AG08395 (cell line): ENCODE measurements at regions not wholly inside any gene's neighbourhood (a gene's known extent, or its start where the extent isn't known, plus 50 kb on each side); places are given as distances from the start of the nearest gene placed in this dataset.
"Not testable (repeated sequence)": the region's sequence is repeated elsewhere in the genome, so short reads cannot be mapped to it uniquely, and the experiment has no call there.

Experiments
- DNase-seq: peaks from one replicate; pipeline ENCODE4 v3.0.0; 2012; ENCODE audit warnings: mixed read lengths, low spot score

DNA sequence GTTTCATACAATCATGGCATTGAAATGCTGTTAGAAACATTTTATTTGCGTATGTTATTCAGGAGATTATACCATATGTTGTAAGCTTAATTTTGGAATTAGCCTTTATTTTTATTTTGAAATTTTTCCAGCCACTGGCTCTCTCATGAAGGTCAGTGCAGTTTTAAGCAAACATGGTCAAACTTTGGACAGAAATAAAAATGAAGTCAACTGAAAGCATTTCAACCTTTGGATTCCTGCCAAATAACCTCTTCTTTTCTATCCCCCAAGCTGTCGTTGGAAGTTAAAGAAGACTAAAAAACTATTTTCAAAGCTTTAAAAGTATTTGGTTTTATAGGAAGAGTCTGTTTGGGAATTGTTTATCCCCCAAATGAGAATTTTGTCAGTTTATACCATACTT, 846.6 kb downstream of the MCTP2 start:
- no peak for DNase-seq

DNA sequence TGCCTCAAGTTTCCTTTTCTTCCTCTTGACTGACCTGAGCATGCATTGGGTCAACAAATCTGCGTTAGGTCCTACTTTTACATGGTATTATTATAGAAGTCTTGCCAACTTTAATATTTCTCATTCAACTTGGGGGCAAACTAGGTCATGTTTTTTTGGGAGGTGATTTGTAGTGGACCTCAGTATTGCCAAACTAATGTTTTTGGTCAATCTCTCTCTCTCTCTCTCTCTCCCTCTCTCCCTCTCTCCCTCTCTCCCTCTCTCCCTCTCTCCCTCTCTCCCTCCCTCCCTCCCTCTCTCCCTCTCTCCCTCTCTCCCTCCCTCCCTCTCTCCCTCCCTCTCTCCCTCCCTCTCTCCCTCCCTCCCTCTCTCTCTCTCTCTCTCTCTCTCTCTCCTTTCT, 848.9 kb downstream of the MCTP2 start:
- DNase-seq = not testable (repeated sequence)

DNA sequence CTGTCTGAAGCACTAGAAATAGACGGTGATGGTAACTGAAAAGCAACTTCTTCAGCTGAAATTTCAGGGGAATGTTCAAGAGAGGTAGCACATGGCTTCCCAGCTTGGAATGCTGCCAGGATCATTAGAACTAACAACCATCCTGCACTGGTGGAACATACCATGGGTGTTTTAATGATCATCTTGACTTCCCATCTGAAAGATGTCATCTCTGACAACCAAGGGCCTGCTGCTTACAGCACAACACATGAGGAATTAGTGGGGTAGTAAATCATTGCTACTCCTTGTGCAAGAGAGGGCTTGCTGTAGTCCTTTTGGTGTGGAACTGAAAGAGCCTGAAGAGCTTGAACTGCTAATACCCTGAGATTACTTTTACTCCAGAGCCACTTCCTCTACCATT, 853.7 kb downstream of the MCTP2 start:
- peak; percentile 2 for DNase-seq

DNA sequence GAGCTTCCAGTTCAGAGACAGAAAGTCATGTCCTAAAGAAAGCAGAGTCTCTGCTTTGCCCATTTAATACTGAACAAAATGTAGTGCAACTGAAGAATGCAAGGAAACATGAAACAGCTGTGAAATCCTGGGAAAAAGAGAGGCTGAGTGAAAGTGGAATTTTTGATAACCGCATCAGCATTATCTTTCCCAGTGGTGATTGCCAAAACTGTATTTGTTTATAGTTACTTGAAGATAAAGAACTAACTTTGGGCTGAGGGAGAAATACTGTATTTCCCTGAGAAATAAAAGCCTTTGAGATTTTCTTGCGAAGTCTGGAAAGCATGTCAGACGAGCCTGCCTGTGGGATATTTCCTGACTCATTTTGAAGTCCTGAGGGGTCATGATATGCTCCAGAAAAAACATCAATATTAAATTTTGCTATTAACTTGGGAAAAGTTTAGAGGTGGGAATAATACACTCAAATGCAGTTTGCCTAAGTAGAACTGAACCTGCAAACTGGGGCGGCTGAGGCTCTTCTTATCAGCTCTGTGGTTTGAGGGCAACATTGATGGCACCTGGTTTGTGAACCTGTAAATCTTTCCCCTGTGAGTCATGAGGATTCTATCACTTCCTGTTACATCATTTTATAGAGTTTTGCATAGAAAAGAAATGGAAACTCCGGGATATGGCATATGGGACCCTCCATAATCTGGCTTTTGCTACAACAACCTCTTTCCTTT, 855.3 kb downstream of the MCTP2 start:
- peak; percentile 20 for DNase-seq

DNA sequence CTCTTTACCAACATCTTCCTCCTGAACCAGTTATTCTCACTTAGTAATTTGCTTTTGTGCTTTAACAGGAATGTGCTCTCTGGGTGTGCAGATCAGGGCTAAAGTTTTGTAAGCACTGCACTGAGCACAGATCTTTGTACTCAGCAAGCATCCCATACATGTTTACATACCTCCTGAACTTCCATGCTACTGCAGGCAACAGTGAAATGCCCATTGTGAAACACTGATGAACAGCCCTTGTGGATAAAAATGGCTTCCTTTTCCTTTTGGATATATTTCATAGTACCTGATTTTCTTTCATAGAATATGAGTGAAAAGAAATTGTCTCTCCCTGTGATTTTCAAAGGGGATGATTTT, 855.9 kb downstream of the MCTP2 start:
- DNase-seq = no peak

DNA sequence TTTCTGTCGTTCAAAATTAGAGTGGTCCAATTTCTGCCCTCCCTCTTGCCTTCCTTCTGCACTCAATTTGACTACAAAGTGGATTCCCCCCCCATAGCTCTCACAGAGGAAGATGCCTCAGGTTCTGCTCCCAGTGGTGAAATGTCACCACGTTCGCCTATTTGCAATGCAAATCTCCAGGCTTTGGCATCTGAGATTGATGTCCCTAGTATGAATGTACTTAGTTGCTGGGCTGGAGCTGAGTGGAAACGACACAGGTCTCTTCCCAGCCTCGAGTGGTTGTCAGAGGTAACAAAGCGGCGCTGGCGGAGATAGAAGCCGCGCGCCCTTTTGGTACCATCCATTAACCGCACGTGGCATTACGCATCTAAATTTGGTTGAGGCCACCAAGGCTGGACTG, 860.1 kb downstream of the MCTP2 start:
- DNase-seq = no peak

DNA sequence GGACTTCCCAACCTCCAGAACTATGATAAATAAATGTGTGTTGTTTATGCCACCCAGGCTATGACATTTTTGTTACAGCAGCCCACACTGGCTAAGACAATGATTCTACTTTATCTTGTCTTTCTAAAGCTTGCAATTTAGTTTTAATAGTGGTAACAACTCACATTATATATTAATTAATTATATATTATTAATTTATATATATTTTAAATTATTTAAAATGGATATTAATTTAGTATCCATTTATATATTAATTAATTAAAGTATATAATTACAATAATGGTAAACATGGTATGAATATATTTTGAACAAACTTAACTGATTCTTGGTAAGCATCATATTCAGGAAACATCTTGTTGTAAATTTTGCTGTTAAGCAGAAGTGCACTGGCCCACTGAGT, 863.9 kb downstream of the MCTP2 start:
- no peak for DNase-seq

DNA sequence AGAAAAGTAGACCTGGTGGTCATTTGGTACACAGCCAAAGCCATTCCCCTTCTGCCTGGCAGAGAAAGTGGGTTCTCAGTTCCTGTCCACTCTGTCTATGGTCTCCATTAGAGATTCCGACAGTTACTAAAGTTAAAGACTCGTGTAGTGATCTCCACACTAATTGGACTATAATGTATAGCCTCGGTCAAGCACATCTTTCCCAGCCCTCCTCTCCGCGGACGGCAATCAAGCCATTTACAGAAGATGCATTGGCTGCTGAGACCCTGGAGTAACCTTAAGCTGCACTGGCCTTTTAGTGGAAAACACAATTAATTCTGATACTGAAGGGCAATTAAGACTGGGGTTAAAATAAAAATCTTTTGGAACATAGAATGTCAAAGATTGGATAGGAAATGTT, 865.3 kb downstream of the MCTP2 start:
- DNase-seq = no peak

DNA sequence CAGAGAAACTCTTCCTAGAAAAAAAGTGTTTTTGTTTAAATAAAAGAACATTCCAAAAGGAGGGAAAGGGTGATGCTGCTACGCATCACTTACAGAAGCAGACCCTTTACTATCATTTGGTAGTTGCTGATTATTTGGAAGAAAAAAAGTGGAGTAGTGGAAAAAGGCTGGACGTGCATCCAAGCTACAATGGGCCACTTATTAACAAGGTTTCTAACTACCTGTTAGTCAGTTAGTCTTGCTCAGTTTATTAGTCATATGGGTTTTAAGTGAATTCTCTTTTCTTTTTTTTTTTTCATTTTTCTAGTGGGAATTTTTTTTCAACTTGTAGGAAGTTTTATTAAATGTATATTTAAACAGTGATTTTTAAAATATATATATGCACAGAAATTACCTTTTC, 866.0 kb downstream of the MCTP2 start:
- no peak for DNase-seq

DNA sequence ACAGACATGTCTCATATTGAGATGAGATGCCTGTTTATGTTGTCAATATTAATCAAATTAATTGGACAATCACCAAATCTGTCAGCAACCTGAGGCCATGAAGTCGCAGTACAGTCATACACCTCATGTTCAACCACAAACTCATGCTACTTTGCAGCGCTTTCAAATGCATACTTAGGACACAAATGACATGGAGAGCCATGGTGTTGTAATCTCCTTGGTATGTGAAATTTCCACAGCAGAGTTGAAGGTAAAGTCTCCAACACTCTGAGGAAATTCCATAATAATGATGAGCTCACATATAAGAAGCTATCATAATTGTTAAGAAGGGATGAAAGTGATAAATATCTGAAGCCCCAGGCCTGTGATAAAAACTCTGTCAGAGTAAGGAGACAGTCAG, 873.9 kb downstream of the MCTP2 start:
- DNase-seq = peak; percentile 32

DNA sequence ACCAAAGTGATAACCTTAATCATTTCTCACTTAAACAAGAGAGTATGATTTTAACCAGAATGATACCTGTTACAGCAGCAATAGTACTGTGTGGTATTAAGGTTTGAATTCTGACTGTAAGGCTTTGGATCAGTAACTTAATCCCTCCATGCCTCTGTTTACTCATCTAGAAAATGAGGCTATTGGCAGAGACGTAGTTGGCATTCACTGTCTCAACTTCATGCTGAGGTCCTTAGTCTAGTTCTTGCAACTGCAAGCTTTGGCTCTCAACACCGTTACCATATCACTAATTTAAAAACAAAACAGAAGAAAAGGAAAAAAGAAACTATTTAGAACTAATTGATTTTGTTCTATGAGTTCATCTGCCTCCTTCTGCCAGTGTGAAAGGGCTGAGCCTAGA, 875.4 kb downstream of the MCTP2 start:
- no peak for DNase-seq

DNA sequence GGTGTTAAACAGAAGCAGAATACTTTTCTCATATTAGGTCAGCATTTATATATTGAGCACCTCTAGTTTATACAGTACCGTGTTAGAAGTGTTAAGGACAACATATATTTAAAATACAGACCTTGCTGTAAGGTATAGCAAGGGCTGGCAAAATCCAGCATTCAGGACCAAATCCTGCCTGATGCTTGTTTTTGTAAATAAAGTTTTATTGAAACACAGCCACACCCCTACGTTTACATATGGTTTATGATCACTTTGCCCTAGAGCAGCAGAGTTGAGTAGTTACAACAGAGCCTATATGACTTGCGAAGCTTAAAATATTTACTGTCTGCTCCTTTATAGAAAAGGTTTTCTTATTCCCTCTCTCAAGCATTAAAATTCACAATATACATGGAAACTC, 877.3 kb downstream of the MCTP2 start:
- DNase-seq = no peak

DNA sequence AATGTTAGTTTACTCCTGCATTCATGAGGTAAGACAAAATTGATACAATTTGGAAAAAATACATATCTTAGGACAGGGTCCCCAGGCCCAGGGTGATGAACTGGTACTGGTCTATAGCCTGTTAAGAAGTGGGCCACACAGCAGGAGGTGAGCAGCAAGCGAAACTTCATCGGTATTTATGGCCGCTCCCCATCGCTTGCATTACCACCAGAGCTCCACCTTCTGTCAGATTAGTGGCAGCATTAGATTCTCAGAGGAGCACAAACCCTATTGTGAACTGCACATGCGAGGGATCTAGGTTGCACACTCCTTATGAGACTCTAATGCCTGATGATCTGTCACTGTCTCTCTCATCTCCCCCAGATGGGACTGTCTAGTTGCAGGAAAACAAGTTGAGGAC, 880.6 kb downstream of the MCTP2 start:
- DNase-seq = no peak

DNA sequence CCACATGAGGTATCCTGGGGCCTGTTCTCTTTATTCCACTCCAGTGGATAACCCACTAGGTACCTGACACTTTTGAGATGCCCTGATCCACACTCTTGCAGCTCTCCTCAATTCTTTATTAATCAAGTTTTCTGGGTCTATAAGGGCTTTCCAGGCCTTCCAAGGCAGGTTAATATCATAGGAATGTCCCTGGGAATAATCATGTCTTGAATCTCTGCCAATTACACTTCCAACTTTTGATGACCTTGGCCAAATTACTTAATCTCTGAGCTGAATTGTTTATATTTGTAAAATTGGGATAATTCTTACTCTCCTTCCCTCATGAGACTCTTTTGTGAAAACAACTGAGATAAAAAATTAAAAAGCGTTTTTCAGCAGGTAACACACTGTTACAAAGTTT, 881.7 kb downstream of the MCTP2 start:
- DNase-seq = no peak

DNA sequence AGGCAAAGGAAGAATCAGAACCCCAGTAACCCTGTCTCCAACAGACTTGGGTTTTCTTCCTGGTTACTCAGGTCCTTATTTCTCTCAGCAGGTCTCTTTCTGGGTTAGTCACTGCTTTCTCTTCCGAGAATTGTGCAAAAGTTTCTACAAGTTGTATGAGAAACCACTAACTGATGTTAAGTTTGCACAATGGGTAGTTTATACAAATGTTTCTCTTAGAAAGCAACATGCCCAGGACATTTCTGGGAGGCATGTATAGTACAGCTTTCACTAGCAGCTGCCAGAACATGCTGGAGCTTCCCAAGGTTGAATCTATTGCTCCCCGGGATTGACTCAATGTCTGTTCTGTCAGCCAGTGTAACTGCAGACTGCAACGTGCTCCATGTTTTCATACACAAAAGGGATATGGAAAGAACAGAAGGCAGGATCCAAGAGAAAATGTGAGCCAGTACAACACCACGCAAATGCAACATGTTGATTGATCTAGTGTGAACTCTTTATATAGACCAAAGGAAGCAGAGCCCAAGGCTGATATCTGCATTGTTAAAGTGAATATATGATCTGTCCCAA, 887.8 kb downstream of the MCTP2 start:
- no peak for DNase-seq

DNA sequence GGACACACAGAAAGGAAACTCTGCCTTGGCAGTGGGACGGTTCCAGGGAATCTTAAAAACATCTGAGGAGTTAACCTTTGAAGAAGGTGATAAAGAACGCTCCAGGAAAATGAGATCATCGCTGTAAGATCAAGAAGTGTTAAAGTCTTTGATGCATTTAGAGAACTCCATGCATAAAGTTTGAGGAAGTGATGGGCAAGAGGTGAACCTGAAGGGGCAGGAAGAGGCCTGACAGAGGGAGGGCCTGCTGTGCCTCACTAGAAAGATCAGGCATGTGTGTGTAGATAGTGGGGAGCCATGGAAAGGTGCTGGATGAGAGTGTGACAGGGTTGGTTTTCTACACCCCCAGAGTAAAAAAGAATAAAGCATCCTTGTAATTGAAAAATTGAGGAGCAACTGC, 889.2 kb downstream of the MCTP2 start:
- no peak for DNase-seq

DNA sequence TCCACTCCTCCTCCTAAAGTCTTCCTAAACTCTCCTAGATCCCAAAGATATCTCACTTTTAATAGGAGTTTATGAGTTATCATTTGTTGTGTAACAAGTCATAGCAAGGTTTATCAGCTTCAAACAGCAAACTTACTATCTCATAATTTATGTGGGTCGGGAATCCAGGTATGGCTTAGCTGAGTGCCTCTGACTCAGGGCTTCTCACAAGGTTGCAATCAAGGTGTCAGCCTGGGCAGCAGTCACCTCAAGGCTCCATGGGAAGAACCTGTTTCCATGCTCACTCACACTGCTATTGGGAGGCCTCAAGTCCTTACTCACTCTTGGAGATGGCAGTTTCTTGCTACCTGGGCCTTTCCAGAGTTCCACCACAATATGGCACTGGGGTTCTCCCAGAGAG, 889.8 kb downstream of the MCTP2 start:
- no peak for DNase-seq

DNA sequence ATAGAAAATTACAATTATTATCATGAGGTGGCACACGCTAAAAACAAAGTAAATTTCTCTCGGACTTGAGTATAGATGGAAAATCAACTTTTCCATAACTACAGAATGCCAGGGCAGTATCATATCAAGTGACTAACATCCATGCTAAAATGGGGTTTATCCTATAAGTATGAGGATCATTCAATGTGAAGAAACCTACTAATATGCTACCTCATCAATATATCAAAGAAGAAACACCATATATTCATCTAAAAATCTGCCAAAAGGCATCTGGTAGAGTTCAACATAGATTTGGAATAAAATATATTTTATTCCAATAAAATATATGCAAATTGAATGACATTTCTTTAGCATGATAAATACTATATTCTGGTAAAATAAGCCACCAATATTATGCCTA, 894.4 kb downstream of the MCTP2 start:
- DNase-seq = no peak

DNA sequence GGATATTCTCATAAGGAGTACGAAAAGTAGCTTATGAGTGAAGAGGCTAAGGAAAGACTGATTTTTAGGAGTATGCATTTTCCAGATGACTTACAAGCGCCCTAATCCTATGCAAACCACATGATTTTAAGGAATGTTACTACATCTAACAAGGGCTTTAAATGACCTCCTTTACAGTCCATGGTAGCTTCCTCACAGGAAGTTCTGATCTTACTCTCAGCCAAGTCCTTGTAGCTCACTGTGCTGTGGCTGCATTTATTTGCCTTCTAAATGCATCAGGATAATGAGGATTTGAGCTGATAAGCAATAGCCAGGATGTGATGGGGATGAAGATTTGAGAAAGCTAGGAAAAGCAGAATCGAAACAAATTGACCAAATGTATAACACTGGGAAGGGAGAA, 896.0 kb downstream of the MCTP2 start:
- DNase-seq = no peak

DNA sequence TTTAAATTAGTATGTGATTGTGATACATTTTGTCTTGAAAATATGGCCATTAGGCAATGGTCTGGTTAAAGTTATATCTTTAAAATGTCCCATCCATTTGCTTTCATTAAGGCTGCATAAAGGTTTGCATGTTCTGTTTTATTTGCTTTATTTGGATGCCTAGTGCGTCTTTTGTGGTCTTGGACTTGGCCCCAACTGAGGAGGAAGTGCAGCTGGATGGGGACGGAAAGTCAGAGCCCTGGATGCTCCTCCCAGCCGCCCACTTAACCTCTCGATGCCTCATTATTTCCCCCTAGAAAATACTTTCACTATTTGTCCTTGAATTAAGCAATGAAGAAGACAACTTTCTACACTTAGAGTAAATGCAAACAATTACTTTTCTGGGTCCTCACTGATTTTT, 898.2 kb downstream of the MCTP2 start:
- DNase-seq = peak; percentile 38

DNA sequence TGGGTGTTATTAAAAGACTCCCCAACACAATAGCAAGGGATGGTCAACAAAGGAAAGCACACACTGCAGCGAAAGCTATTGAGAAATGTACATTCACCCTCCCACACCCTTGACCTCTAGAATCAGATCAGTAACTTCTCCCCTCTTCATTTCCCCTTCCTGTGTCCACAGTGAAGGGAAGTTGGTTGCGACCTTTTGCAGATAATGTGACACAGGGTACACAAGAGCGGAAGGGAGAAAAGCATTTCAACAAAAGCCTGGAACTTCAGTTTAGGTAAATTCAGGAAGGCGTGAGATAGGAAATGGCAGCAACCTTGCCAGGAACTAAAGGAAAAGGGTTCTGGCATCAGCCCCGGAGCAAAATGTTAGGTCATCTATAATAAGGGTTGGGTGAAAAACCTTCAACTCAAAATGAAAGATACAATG, 899.8 kb downstream of the MCTP2 start:
- no peak for DNase-seq

DNA sequence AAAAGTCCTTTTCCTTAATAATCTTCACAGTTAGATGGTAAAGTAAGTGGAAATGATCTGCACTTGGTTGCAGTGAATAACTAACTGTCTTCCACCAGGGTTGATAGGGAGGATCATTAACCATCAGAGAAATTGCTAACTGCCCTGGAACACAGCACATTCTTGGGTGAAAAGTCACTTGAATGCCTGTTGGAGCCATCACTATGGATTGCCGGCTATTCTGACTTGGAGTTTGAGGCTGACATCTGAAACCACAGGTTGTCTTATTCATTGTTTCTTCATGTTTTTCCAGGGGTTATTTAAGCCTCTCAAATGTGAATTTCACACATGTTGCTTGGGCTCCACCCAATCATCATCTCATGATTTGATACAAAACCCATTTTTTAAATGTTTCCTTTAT, 901.4 kb downstream of the MCTP2 start:
- DNase-seq = peak; percentile 82

DNA sequence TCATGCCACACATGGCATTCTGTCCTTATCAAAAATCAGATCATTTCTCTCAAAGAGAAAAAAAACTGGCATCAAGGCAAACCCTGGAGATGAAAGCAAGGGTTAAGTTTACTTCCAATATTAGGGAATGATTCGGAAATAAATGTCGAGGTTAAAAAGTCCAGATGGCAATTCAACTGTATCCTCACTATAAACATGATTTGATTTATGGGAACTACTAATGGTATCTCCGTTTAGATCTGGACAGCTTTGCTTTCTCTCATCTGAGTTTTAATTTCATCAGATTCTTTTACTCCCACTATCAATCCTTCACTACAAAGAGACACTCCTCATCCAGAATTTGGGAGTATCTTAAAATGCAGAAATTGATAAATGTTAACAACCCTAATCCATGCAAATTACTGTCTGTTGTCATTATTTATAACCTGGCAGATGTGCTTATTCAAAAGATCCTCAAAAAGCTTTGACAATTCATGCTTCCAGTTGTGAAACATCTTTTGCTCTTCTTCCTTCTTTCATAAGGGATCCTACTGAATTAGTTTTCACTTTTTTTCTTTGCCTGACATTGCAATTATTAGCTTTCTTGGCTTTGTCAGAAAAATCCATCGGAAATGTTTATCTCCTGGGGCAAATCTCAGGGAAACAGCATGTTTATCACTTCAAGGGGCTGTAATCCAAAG, 903.2 kb downstream of the MCTP2 start:
- DNase-seq = no peak
